ENCODE measurements at regions not wholly inside any gene's neighbourhood (a gene's known extent, or its start where the extent isn't known, plus 50 kb on each side); places are given as distances from the start of the nearest gene placed in this dataset.

DNA sequence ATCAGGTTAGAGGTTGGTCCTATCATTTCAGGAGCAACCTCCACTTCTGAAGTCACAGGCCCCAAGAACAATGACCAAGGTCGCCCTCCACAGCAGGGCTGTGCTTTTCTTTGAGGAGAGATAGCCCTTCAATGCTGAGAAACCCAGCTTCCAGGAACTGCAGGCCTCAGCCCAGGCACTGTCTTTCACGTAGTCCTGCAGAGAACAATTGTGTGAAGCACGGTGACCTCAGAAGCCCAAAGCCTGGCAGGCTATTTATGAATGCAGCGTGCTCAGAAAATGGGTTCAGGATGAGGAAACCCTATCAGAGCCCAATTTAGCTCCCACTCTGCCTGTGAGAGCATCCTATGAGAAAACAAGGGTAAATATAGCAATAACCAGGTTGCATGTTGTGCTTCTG, 388.3 kb downstream of the PLK2 start:
- TF ChIP-seq EZH2 (IDR thresholded peaks at IDR 0.05) (no peak), EZH2phosphoT487 (IDR thresholded peaks at IDR 0.05) (no peak)
- TF ChIP-seq, protein P1, sequence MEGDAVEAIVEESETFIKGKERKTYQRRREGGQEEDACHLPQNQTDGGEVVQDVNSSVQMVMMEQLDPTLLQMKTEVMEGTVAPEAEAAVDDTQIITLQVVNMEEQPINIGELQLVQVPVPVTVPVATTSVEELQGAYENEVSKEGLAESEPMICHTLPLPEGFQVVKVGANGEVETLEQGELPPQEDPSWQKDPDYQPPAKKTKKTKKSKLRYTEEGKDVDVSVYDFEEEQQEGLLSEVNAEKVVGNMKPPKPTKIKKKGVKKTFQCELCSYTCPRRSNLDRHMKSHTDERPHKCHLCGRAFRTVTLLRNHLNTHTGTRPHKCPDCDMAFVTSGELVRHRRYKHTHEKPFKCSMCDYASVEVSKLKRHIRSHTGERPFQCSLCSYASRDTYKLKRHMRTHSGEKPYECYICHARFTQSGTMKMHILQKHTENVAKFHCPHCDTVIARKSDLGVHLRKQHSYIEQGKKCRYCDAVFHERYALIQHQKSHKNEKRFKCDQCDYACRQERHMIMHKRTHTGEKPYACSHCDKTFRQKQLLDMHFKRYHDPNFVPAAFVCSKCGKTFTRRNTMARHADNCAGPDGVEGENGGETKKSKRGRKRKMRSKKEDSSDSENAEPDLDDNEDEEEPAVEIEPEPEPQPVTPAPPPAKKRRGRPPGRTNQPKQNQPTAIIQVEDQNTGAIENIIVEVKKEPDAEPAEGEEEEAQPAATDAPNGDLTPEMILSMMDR (IDR thresholded peaks at IDR 0.05), result no peak
